ENCODE measurements at regions not wholly inside any gene's neighbourhood (a gene's known extent, or its start where the extent isn't known, plus 50 kb on each side); places are given as distances from the start of the nearest gene placed in this dataset.

DNA sequence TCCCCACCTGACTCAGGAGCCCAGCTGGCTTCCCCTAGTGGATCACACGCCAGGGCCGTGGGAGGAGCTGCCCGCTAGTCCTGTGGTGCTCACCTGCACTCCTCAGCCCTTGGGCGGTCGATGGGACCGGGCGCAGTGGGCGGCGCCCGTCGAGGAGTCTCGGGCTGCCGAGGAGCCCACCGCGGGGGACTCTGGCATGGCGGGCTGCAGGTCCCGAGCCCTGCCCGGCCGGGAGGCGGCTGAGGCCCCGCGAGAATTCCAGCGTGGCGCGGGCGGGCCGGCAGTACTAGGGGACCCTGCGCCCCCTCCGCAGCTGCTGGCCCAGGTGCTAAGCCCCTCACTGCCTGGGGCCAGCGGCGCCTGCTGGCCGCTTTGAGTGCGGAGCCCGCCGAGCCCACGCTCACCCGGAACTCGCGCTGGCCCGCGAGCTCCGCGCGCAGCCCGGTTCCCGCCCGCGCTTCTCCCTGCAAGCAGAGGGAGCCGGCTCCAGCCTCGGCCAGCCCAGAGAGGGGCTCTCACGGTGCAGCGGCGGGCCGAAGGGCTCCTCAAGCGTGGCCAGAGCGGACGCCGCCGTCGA is 367.9 kb downstream of the TYW1 start:
- TF ChIP-seq EZH2 (IDR thresholded peaks at IDR 0.05; ENCODE audit: insufficient read depth, poor library complexity, severe bottlenecking) (no peak), EZH2phosphoT487 (IDR thresholded peaks at IDR 0.05; ENCODE audit: insufficient read depth, low read depth) (no peak)

Measured in GM23248 (cell line).